ENCODE measurements at regions not wholly inside any gene's neighbourhood (a gene's known extent, or its start where the extent isn't known, plus 50 kb on each side); places are given as distances from the start of the nearest gene placed in this dataset.

DNA sequence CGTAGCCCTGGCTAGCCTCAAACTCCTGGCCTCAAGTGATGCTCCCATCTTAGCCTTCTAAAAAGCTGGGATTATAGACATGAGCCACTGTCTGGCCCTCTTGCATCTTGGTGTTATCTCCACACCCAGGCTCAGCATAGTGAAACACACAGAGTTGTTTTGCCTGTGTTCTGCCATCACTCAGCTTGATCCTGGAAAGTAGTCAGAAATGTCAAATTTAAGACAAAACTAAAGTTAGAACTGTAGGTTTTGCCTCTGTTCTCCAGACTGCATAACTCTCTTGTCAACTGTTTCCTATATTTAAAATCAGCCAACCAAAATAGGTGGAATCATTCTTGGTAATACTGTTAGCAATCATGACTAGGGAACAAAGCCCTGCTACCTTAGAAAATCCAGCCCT, 72.1 kb upstream of the GULP1 start:
- DNase-seq (ENCODE audit: low spot score): no peak

DNA sequence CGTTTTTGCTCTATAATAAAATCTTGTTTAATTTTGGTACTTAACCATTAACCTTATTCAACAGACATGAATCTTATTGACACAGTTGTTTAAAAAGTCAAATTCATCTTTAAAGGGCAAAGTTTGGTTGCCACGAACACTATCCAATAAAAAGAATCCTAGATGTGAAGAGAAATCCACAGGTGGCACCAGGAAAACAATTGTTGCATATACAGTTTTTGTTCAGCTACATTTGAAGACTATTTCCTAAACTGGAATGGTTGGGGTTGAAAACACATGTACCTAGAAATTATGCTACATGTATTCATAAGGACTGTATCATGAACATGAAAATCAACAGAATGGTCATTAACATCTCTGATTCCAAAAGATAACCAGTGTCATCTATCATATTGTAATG, 71.1 kb upstream of the GULP1 start:
- DNase-seq (ENCODE audit: low spot score): no peak

DNA sequence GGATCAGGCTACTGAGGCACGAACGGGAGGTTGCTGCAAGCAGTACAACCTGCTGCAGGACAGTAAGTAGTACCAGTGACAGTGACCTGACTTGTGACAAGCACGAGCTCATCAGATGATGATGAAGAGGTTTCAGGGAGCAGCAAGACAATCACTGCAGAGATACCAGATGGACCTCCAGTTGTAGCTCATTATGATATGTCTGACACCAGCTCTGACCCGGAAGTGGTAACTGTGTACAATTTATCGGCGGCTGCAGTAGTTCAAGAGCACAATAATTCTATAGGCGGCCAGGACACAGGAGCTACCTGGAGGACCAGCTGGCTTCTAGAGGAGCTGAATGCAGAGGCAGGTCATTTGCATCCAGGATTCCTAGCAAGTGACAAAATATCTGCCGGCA, 64.0 kb upstream of the GULP1 start:
- no peak for DNase-seq (ENCODE audit: low spot score)

DNA sequence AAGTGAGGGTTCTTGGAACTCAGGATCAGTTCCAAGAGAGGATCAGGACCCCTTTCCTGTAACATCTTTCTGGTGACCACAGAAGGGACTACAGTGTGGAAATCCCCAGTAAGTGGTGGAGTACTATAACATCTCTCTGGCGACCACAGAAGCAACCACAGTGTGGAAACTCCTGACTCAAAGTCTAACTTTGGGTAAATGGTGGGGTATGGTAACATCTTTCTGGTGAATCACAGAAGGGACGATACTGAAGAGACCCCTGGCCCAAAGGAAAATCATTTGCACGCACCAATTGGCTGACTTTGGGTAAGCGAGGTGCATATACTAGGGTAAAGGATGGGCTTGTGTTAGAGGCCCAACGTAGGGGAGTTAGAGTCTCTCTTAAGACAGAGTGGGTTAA, 56.3 kb upstream of the GULP1 start:
- DNase-seq (ENCODE audit: low spot score): no peak

DNA sequence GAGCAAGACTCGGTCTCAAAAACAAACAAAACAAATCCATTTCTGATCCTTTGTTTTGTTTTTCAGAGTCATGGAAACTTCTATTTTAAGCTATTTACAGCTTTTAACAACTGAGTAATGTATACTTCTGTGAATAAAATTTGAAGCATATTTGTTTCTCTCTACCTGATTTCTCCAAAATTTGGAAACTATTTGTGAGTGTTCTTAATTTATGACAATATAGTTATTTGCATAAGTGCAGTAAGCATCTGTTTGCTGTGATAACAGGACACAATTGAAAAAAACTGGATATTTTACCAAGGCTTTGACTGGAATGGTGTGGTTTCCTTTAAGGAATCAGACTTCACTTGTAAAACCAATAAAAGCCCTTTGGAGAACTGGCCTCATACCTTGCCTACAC, 53.3 kb upstream of the GULP1 start:
- no peak for DNase-seq (ENCODE audit: low spot score)

Measured in HuH-7 (cell line).